ENCODE measurements at regions not wholly inside any gene's neighbourhood (a gene's known extent, or its start where the extent isn't known, plus 50 kb on each side); places are given as distances from the start of the nearest gene placed in this dataset.

DNA sequence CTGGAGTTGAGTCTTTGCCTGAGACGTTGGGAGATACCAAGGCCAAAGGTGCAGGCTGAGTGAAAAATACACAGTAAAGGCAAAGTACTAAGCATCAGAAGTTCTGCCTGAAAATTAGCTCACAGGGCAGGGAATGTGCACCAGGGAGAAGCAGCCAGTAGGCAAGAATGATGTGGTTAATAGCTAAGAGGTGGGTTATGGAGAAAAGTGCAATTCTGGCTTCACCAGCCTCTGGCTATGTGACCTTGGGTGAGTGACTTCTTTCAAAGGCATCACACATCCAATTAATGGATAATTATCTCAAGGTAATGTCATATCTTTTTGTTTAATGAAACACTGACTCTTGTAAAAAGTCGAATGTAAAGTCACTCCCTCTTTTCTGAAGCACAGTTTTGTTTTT lies 230.7 kb upstream of the FGGY start:
- FAIRE-seq = no peak

DNA sequence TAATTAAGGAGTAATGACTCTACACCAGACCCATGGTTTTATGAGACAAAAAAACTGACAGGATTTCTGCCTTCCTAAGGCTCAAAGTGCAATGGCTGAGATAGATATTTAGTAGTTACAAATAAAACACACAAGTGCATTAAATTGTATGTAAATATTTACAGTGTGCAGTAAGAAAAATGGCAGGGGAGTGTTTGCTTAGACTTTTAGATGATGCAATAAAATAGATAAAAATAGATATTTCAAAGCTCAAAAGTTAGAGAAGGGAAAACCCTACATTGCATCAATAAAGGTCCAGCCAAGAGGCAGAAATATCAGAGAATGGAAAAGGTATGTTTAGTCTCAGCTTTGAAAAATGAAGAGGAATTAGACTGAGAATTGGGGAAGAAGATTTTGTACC lies 226.3 kb upstream of the FGGY start:
- peak; percentile 59 for FAIRE-seq

- FAIRE-seq = no peak
These were observed 225.6 kb upstream of the FGGY start for GRCh38 chr1:59071289-59071688.

GRCh38 chr1:59071876-59072582 lies 224.9 kb upstream of the FGGY start:
- FAIRE-seq = no peak

GRCh38 chr1:59072583-59072947 lies 224.3 kb upstream of the FGGY start:
- no peak for FAIRE-seq

GRCh38 chr1:59074598-59074997 lies 222.3 kb upstream of the FGGY start:
- no peak for FAIRE-seq

GRCh38 chr1:59075021-59075420 lies 221.9 kb upstream of the FGGY start:
- FAIRE-seq = no peak

- FAIRE-seq = no peak
These were observed 220.3 kb upstream of the FGGY start for GRCh38 chr1:59076612-59077011.

DNA sequence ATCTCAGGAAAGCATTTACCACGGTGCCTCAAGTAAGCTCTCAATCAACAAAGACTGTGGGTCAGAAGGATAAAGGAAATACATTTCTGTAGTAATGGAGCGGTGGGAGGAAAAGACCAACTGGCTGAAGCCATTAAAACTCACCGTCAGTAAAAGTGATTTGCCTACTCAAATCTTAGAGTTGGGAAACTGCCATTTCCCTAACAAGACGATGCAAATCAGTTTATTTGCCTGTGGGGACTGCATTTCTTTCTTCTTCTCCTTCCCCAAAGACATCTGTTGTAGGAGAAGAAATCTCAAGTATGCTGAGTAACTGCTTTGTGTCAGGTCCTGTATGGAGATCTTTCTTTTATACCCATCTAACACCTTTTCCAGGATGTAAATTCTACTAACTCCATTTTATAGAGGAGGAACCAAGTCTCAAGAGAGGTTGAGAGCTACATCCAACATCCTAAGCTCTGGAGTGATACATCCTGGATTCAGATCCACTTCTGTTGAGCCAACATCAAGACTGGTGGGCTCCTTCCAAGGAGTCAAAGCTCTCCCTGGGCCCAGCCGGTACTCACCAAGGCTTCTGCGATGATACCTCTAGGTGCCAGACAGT lies 219.3 kb upstream of the FGGY start:
- no peak for FAIRE-seq

DNA sequence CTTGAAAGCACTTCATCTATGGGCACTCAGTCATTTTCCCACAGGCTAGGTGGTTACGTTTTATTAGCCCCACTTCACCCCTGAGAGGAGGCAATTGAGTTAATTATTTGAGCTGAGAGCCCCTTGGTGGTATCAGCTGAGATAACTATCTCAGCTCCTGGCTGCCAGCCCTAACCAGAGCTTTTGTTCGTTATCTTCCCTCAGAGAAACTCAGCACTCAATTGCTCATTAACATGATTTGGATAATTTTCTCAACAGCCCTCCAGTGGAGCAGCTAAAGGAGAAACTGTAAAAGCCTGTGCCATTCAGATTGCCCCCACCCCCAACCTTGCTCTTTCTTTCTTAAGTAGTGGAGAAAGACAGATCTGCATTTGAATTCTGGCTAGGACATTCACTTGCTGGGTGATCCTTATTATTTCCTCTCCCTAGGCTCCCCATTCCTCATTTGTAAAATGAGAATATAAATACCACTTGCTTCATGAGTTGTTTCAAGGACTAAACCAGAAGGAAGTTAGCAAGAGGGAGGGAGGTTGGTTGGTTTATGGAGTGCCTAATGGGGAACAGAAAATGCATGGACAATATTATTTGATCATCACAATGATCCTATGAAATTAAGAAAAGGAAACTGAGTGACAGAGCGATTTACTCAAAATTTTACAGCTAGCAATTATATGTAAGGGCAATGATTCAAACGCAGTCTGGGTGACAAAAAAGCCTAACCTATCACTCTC lies 218.7 kb upstream of the FGGY start:
- no peak for FAIRE-seq

GRCh38 chr1:59078866-59079265 lies 218.0 kb upstream of the FGGY start:
- FAIRE-seq = no peak

- no peak for FAIRE-seq
These were observed 217.3 kb upstream of the FGGY start for GRCh38 chr1:59079434-59080140.

- no peak for FAIRE-seq
These were observed 215.7 kb upstream of the FGGY start for GRCh38 chr1:59081181-59081580.

- FAIRE-seq = no peak
These were observed 215.1 kb upstream of the FGGY start for GRCh38 chr1:59081795-59082194.

- FAIRE-seq = no peak
These were observed 212.7 kb upstream of the FGGY start for GRCh38 chr1:59083946-59084865.

DNA sequence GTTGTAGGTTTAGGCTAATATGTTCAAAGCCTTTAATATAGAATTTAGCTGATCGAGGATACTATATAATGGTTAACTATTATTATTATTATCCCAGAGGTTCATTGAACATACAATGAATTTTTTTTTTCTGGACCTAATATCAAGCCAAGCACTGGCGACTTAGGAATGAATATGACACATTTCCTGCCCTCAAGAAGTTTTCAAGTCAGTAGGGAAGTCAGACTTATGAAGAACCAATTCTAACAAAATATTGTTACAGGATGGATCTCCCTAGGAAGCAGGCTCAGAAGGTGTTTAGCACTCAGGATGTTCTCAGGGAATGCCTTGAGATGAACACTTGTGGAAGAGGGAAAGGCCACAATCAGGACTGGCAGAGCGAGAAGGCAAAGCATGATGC lies 211.8 kb upstream of the FGGY start:
- FAIRE-seq = no peak

GRCh38 chr1:59089036-59089798 lies 207.7 kb upstream of the FGGY start:
- no peak for FAIRE-seq

- no peak for FAIRE-seq
These were observed 206.9 kb upstream of the FGGY start for GRCh38 chr1:59089922-59090457.

GRCh38 chr1:59092126-59092525 lies 204.8 kb upstream of the FGGY start:
- no peak for FAIRE-seq

- FAIRE-seq = no peak
These were observed 202.9 kb upstream of the FGGY start for GRCh38 chr1:59094001-59094400.

DNA sequence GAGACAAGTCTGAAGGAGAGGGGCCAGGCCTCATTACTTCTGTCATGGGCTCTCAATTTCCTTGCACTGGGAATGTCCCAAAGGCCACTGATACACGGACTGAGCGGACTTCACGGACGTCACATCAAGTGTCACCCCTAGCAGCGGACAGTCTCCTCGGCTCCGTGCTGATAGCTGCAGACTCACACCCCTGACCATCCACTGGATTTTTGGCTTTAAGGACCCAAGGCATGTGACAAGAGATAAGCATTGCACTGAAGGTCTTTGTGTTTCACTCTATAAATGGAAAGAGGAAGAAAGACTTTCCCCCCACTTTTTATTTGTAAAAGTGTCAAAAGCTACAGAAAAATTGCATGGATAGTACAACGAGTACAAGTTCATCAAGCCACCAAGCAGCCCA lies 200.4 kb upstream of the FGGY start:
- no peak for FAIRE-seq

Data from endometrium (tissue), 2 donors.